Fibroblast of lung (primary cell): ENCODE measurements at regions not wholly inside any gene's neighbourhood (a gene's known extent, or its start where the extent isn't known, plus 50 kb on each side); places are given as distances from the start of the nearest gene placed in this dataset.

Experiments used
- DNase-seq, 2 donors: peaks; one replicate each; pipeline versions ENCODE4 v3.0.0 to v3.0.0-alpha.2; 2010; ENCODE audit warnings: low read depth in 2 of 2
- H2AFZ ChIP-seq: 2 replicates; pipeline ENCODE4 v1.5.1; 2012; ENCODE audit warnings: low read length, control low read depth, inconsistent platforms
- H3K27ac ChIP-seq: 2 replicates; pipeline ENCODE4 v1.5.1; 2011; ENCODE audit warnings: low read length, control low read depth; ENCODE audit not compliant: insufficient read depth
- H3K27me3 ChIP-seq: 2 replicates; pipeline ENCODE4 v1.5.1; 2011; ENCODE audit warnings: mild to moderate bottlenecking, low read length; ENCODE audit not compliant: control insufficient read depth, insufficient read depth
- H3K36me3 ChIP-seq: 2 replicates; pipeline ENCODE4 v1.5.1; 2011; ENCODE audit warnings: low read length; ENCODE audit not compliant: control insufficient read depth, insufficient read depth
- H3K4me1 ChIP-seq: 2 replicates; pipeline ENCODE4 v1.5.1; 2011; ENCODE audit warnings: low read length; ENCODE audit not compliant: control insufficient read depth, insufficient read depth; ENCODE audit errors: extremely low read depth
- H3K4me2 ChIP-seq: 2 replicates; pipeline ENCODE4 v1.5.1; 2011; ENCODE audit warnings: low read length, control low read depth; ENCODE audit not compliant: insufficient read depth; ENCODE audit errors: extremely low read depth
- H3K4me3 ChIP-seq, 4 experiments: fragments of 200-600 bp in 1 of 4; sonication (generic) in 1 of 4; replicated peaks in 1 of 4; 2 replicates each; pipeline ENCODE4 v1.5.1; 2011 to 2016; ENCODE audit warnings: low read length in 4 of 4, low read depth in 3 of 4, mild to moderate bottlenecking in 3 of 4, control low read depth in 2 of 4, inconsistent platforms in 1 of 4, mixed read lengths in 1 of 4; ENCODE audit not compliant: insufficient read depth in 1 of 4; ENCODE audit errors: control extremely low read depth in 1 of 4
- H3K79me2 ChIP-seq: 2 replicates; pipeline ENCODE4 v1.5.1; 2012; ENCODE audit warnings: mild to moderate bottlenecking, low read length, inconsistent platforms; ENCODE audit not compliant: control insufficient read depth, insufficient read depth
- H3K9ac ChIP-seq: 2 replicates; pipeline ENCODE4 v1.5.1; 2011; ENCODE audit warnings: mild to moderate bottlenecking, low read length, control low read depth; ENCODE audit not compliant: insufficient read depth
- H3K9me3 ChIP-seq: 2 replicates; pipeline ENCODE4 v1.5.1; 2012; ENCODE audit warnings: low read depth, low read length; ENCODE audit not compliant: control insufficient read depth, insufficient read depth
- H4K20me1 ChIP-seq: 2 replicates; pipeline ENCODE4 v1.5.1; 2011; ENCODE audit warnings: low read length; ENCODE audit not compliant: control insufficient read depth, insufficient read depth; ENCODE audit errors: extremely low read depth
- CTCF ChIP-seq, 2 donors: IDR thresholded peaks in 1 of 2; conservative IDR thresholded peaks in 1 of 2; 1 replicate in 1 of 2; 2 replicates in 1 of 2; pipeline ENCODE4 v1.5.1; 2011 to 2012; ENCODE audit warnings: low read length in 2 of 2, control low read depth in 1 of 2, inconsistent platforms in 1 of 2, low read depth in 1 of 2, mild to moderate bottlenecking in 1 of 2
- EZH2 ChIP-seq: IDR thresholded peaks from 2 replicates; pipeline ENCODE4 v1.5.1; 2012; ENCODE audit warnings: low read length, control low read depth, mild to moderate bottlenecking; ENCODE audit errors: missing control alignments

GRCh38 chr4:132981611-132982010 is 167.5 kb upstream of the PCDH10 start:
- H3K36me3 ChIP-seq = no peaks in the 10 kb centered on the region
- H3K4me1 ChIP-seq = no peaks in the 10 kb centered on the region
- no peaks in the 10 kb centered on the region for H3K9me3 ChIP-seq
- no peaks in the 10 kb centered on the region for H3K27me3 ChIP-seq
- H3K27ac ChIP-seq = no peak overlapping the region
- no peak overlapping the region for H3K4me2 ChIP-seq
- no peaks in the 10 kb centered on the region for H4K20me1 ChIP-seq
- H3K4me3 ChIP-seq = no peak overlapping the region
- H2AFZ ChIP-seq = no peak overlapping the region
- H3K9ac ChIP-seq = no peak overlapping the region
- no peak for TF ChIP-seq EZH2
- no peak for TF ChIP-seq CTCF (conservative IDR thresholded peaks at IDR 0.05 in 1 of 2, IDR thresholded peaks at IDR 0.05 in 1 of 2; ENCODE audit: low read depth in 1 of 2, low read length in 2 of 2)
- H3K79me2 ChIP-seq = no peaks in the 10 kb centered on the region
- DNase-seq = no peak

GRCh38 chr4:132982151-132982550 is 166.9 kb upstream of the PCDH10 start:
- TF ChIP-seq EZH2 (no peak), CTCF (conservative IDR thresholded peaks at IDR 0.05 in 1 of 2, IDR thresholded peaks at IDR 0.05 in 1 of 2; ENCODE audit: low read depth in 1 of 2, low read length in 2 of 2) (no peak)
- Histone ChIP-seq H3K79me2 (no peaks in the 10 kb centered on the region), H3K4me3 (no peak overlapping the region), H3K9ac (no peak overlapping the region), H4K20me1 (no peaks in the 10 kb centered on the region), H3K27me3 (no peaks in the 10 kb centered on the region), H3K9me3 (no peaks in the 10 kb centered on the region), H2AFZ (no peak overlapping the region), H3K4me1 (no peaks in the 10 kb centered on the region), H3K27ac (no peak overlapping the region), H3K36me3 (no peaks in the 10 kb centered on the region), H3K4me2 (no peak overlapping the region)
- DNase-seq = peak in 1 of 2 donors; percentile 66

DNA sequence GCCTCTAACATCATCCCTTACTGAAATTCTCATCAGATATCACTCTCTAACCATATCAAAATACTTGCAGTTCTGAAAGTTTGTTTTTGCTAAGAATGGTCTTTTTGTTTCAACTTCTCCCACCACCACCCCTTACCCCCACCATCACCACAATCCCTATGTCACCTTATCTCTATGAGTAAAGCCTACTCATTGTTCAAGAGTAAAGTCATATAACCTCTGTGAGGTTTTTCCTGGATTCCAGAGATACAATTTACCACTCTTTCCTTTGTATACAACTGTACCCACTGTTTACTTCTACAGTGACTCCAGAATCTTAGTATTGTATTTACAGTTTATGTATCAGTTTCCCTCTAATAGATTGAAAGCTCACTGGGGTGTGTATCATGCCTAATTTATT is 158.0 kb upstream of the PCDH10 start:
- Histone ChIP-seq H3K4me3 (no peak overlapping the region), H3K9me3 (no peaks in the 10 kb centered on the region), H4K20me1 (no peaks in the 10 kb centered on the region), H3K79me2 (no peaks in the 10 kb centered on the region), H3K27ac (no peak overlapping the region), H3K4me2 (no peak overlapping the region), H3K27me3 (no peaks in the 10 kb centered on the region), H3K36me3 (no peaks in the 10 kb centered on the region), H2AFZ (no peak overlapping the region), H3K9ac (no peak overlapping the region), H3K4me1 (no peaks in the 10 kb centered on the region)
- no peak for TF ChIP-seq CTCF (conservative IDR thresholded peaks at IDR 0.05 in 1 of 2, IDR thresholded peaks at IDR 0.05 in 1 of 2; ENCODE audit: low read depth in 1 of 2, low read length in 2 of 2)
- TF ChIP-seq EZH2 = no peak
- DNase-seq = no peak
